Fibroblast of villous mesenchyme (primary cell): ENCODE measurements at regions not wholly inside any gene's neighbourhood (a gene's known extent, or its start where the extent isn't known, plus 50 kb on each side); places are given as distances from the start of the nearest gene placed in this dataset.
"Not testable (repeated sequence)": the region's sequence is repeated elsewhere in the genome, so short reads cannot be mapped to it uniquely, and the experiment has no call there.

Experiments
- DNase-seq: peaks from one replicate; pipeline ENCODE4 v3.0.0-alpha.2; 2010; ENCODE audit warnings: low read depth
- H3K4me3 ChIP-seq: 2 replicates; pipeline ENCODE4 v1.5.1; 2011; ENCODE audit warnings: low read depth, mild to moderate bottlenecking, low read length
- CTCF ChIP-seq: IDR thresholded peaks from 2 replicates; pipeline ENCODE4 v1.5.1; 2012; ENCODE audit warnings: low read depth, mild to moderate bottlenecking, low read length; ENCODE audit not compliant: insufficient read depth

DNA sequence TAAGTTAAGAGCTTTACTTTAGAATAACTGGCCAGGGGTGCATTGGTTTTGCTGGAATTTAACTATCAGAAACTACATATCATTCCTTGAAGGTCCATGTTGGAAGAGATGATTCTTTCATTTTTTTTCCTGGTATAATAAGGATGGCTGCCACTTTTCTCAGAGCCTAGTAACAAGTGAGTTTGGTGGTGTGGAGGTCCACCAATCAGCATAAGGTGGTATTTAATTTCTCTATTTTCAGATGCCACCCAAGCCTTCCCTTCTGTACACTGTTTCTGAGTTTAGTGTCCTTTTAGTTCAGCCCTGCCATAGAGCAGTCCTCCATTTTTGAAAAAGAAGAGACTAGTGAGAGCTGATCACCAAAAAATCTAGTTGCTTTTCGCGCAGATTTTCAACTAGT is 386.3 kb downstream of the USP25 start:
- no peak for TF ChIP-seq CTCF
- DNase-seq = no peak
- no peak overlapping the region for H3K4me3 ChIP-seq

- TF ChIP-seq CTCF = no peak
- peak; percentile 20 for DNase-seq
- H3K4me3 ChIP-seq = no peak overlapping the region
Measured at GRCh38 chr21:16116798-16117197, 387.0 kb downstream of the USP25 start.

- no peak for TF ChIP-seq CTCF
- H3K4me3 ChIP-seq = no peak overlapping the region
- DNase-seq = peak; percentile 34
Measured at GRCh38 chr21:16117331-16117730, 387.5 kb downstream of the USP25 start.

DNA sequence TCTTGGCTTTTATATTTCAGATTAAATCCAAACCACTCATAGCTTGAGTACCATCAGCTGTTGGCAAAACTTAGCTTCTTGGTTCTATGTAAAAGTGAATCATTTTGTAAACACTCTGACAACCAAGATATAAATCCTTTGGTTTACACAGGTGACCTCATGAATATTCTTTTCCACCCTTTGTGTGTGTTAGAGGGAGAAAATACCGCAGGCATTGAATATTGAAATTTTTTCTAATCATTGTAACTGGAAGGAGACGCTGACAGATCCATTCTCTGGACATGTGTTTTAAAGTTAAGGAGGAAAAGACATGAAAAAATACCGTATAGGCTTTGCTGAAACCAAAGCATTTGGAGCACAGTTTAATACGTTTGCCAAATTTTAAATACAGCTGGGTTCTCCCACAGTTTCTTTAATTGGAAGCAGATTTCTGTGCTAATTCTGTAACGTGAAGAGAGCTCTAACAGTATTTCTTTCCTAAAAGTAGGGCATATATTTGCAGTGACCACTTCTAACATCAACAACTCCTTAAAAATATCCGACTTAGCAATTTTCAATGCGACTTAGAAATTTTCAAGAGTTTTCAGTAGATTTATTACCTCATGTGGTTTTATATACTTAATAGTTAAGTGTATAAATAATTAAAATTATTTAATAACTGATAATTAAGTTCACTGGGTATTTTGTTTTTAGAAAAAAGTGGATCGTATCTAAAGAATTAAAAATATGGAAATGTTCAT is 388.2 kb downstream of the USP25 start:
- no peak overlapping the region for H3K4me3 ChIP-seq
- TF ChIP-seq CTCF = no peak

GRCh38 chr21:16124378-16125138 is 394.8 kb downstream of the USP25 start:
- TF ChIP-seq CTCF = no peak
- peak; percentile 87 for DNase-seq
- H3K4me3 ChIP-seq = peak overlapping the region; percentile 23

More for the DNA sequence above, 388.2 kb downstream of the USP25 start:
- peak; percentile 65 for DNase-seq

DNA sequence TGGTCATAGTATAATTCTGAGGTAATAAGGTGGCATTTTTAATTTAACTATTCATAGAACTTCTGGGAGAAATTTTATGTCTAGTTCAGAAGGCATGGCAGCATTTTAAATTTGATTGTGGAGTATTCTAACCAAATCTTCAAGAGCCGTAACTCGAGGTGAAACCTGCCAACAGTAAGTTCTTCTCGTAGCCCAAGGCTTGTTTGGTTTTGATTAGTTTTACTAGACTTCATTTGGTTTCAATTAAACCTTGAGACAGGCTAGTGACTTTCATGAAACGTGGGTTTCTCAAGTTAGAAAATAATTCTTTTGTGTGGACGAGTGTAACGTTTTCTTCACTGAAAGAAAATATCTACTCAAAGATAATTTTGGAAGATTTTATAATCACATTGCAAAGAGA is 395.5 kb downstream of the USP25 start:
- DNase-seq = peak; percentile 30
- H3K4me3 ChIP-seq = peak overlapping the region; percentile 4

GRCh38 chr21:16132453-16132852 is 402.7 kb downstream of the USP25 start:
- not testable (repeated sequence) for H3K4me3 ChIP-seq, DNase-seq

More for the DNA sequence above, 395.5 kb downstream of the USP25 start:
- no peak for TF ChIP-seq CTCF
